SK-N-SH (cell line): ENCODE measurements at regions not wholly inside any gene's neighbourhood (a gene's known extent, or its start where the extent isn't known, plus 50 kb on each side); places are given as distances from the start of the nearest gene placed in this dataset.

Experiments used
- CTCF ChIA-PET: fragments of 300-600, 350-600 bp; formaldehyde crosslinking; extraction: SDS; loops from one replicate; lab custom pipeline; 2021; lab: Yijun Ruan, JAX
- POLR2A ChIA-PET: fragments of 350-600 bp; sonication (Branson Sonifier 250); formaldehyde crosslinking; extraction: SDS; loops from one replicate; lab custom pipeline; 2020; ENCODE audit warnings: antibody characterized with exemption, inconsistent platforms; lab: Yijun Ruan, JAX
- DNase-seq: peaks from one replicate; pipeline ENCODE4 v3.0.0; 2012
- H2AFZ ChIP-seq: fragments of 200-600 bp; sonication (generic); 2 replicates; pipeline ENCODE4 v1.8.1; 2016; ENCODE audit warnings: antibody characterized with exemption, mild to moderate bottlenecking, low read depth
- H3F3A ChIP-seq: fragments of 200-600 bp; sonication (generic); replicated peaks from 2 replicates; pipeline ENCODE3; 2016; ENCODE audit warnings: antibody characterized with exemption, mild to moderate bottlenecking; ENCODE audit not compliant: insufficient read depth
- H3K27ac ChIP-seq, 2 experiments: fragments of 200-500 bp in 1 of 2; fragments of 200-600 bp in 1 of 2; sonication (Bioruptor generic) in 1 of 2; sonication (generic), shearing (Covaris generic) in 1 of 2; 2 replicates each; pipeline versions ENCODE4 v1.5.1 to v1.6.1; 2014 to 2016; ENCODE audit warnings: low read depth in 2 of 2, inconsistent platforms in 1 of 2, low read length in 1 of 2, mild to moderate bottlenecking in 1 of 2, mixed read lengths in 1 of 2
- H3K27me3 ChIP-seq: fragments of 200-600 bp; sonication (generic), shearing (Covaris generic); 2 replicates; pipeline ENCODE4 v1.6.1; 2016; ENCODE audit warnings: mixed run types; ENCODE audit not compliant: insufficient read depth
- H3K36me3 ChIP-seq, 2 experiments: fragments of 200-500 bp in 1 of 2; fragments of 200-600 bp in 1 of 2; sonication (Bioruptor generic) in 1 of 2; sonication (generic) in 1 of 2; replicated peaks in 1 of 2; 2 replicates each; pipeline versions ENCODE3 to v1.5.1; 2014 to 2016; ENCODE audit warnings: low read length in 1 of 2, mild to moderate bottlenecking in 1 of 2; ENCODE audit not compliant: insufficient read depth in 2 of 2, control insufficient read depth in 1 of 2
- H3K4me1 ChIP-seq, 2 experiments: fragments of 200-500 bp in 1 of 2; fragments of 200-600 bp in 1 of 2; sonication (Bioruptor generic) in 1 of 2; sonication (generic), shearing (Covaris generic) in 1 of 2; 2 replicates each; pipeline versions ENCODE4 v1.5.1 to v1.6.1; 2014 to 2016; ENCODE audit warnings: low read depth in 1 of 2, low read length in 1 of 2, mixed run types in 1 of 2; ENCODE audit not compliant: insufficient read depth in 2 of 2, control insufficient read depth in 1 of 2
- H3K4me2 ChIP-seq: fragments of 200-600 bp; sonication (generic), shearing (Covaris generic); 2 replicates; pipeline ENCODE4 v1.6.1; 2017; ENCODE audit warnings: mixed run types
- H3K4me3 ChIP-seq, 2 experiments: fragments of 200-500 bp in 1 of 2; fragments of 200-600 bp in 1 of 2; sonication (Bioruptor generic) in 1 of 2; sonication (generic), shearing (Covaris generic) in 1 of 2; 2 replicates each; pipeline versions ENCODE4 v1.5.1 to v1.8.1; 2014 to 2016; ENCODE audit warnings: low read depth in 2 of 2, inconsistent platforms in 1 of 2, low read length in 1 of 2, mild to moderate bottlenecking in 1 of 2, mixed read lengths in 1 of 2, moderate library complexity in 1 of 2
- H3K79me2 ChIP-seq: fragments of 200-600 bp; sonication (generic); 2 replicates; pipeline ENCODE4 v1.8.1; 2017; ENCODE audit warnings: mild to moderate bottlenecking; ENCODE audit not compliant: insufficient read depth
- H3K9ac ChIP-seq: fragments of 200-600 bp; sonication (generic); 2 replicates; pipeline ENCODE4 v1.6.1; 2017; ENCODE audit warnings: mixed run types
- H3K9me2 ChIP-seq: fragments of 200-600 bp; sonication (generic); 2 replicates; pipeline ENCODE4 v1.6.1; 2017; ENCODE audit warnings: mixed run types
- H3K9me3 ChIP-seq: fragments of 200-600 bp; sonication (generic); 2 replicates; pipeline ENCODE4 v1.6.1; 2017; ENCODE audit warnings: mixed run types, mild to moderate bottlenecking, moderate library complexity
- H4K20me1 ChIP-seq: fragments of 200-600 bp; sonication (generic); 2 replicates; pipeline ENCODE4 v1.6.1; 2017; ENCODE audit warnings: mild to moderate bottlenecking, mixed run types; ENCODE audit not compliant: insufficient read depth
- CHD2 ChIP-seq: fragments of 150-350 bp; IDR thresholded peaks from 2 replicates; pipeline ENCODE4 v1.6.1; 2018; ENCODE audit warnings: low read length; ENCODE audit not compliant: partially characterized antibody
- ELF1 ChIP-seq: IDR thresholded peaks from 2 replicates; pipeline ENCODE4 v1.4.0; 2012
- EP300 ChIP-seq, 2 experiments: IDR thresholded peaks; 2 replicates each; pipeline versions ENCODE4 v1.4.0 to v1.6.1; 2012; ENCODE audit warnings: borderline replicate concordance in 1 of 2, low read depth in 1 of 2, low read length in 1 of 2
- FOSL2 ChIP-seq: IDR thresholded peaks from 2 replicates; pipeline ENCODE4 v1.4.0; 2012; ENCODE audit warnings: low read depth, mild to moderate bottlenecking, moderate library complexity, borderline replicate concordance
- FOXJ3 ChIP-seq: sonication (generic); formaldehyde crosslinking; IDR thresholded peaks from 2 replicates; pipeline ENCODE4 v1.5.1; 2020; ENCODE audit warnings: mild to moderate bottlenecking, missing genetic modification reagents
- FOXM1 ChIP-seq: IDR thresholded peaks from 2 replicates; pipeline ENCODE4 v1.4.0; 2012; ENCODE audit warnings: low read depth, mild to moderate bottlenecking
- JUND ChIP-seq: IDR thresholded peaks from 2 replicates; pipeline ENCODE4 v1.4.0; 2012
- MEF2A ChIP-seq: IDR thresholded peaks from 2 replicates; pipeline ENCODE4 v1.4.0; 2012; ENCODE audit warnings: low read depth, borderline replicate concordance
- MXI1 ChIP-seq: IDR thresholded peaks from 2 replicates; pipeline ENCODE4 v1.6.1; 2012; ENCODE audit warnings: mild to moderate bottlenecking, low read depth, low read length, improper control_type of control experiment
- NFIC ChIP-seq: IDR thresholded peaks from 2 replicates; pipeline ENCODE4 v1.4.0; 2012; ENCODE audit warnings: borderline replicate concordance
- POLR2AphosphoS5 ChIP-seq: IDR thresholded peaks from 2 replicates; pipeline ENCODE4 v1.6.1; 2012; ENCODE audit warnings: low read depth, low read length
- SIN3A ChIP-seq: IDR thresholded peaks from 2 replicates; pipeline ENCODE4 v1.6.1; 2012; ENCODE audit warnings: low read depth, mild to moderate bottlenecking, low read length, moderate library complexity, borderline replicate concordance
- TCF12 ChIP-seq: IDR thresholded peaks from 2 replicates; pipeline ENCODE4 v1.4.0; 2012
- TEAD4 ChIP-seq: IDR thresholded peaks from 2 replicates; pipeline ENCODE4 v1.4.0; 2012; ENCODE audit warnings: mild to moderate bottlenecking, borderline replicate concordance; ENCODE audit not compliant: insufficient read depth
- USF1 ChIP-seq: IDR thresholded peaks from 2 replicates; pipeline ENCODE4 v1.4.0; 2012; ENCODE audit warnings: low read depth, borderline replicate concordance
- YY1 ChIP-seq: IDR thresholded peaks from 2 replicates; pipeline ENCODE4 v1.4.0; 2012; ENCODE audit warnings: low read depth, mild to moderate bottlenecking
- WGBS: methylation state at CpG from one replicate; pipeline ENCODE4 v1.1.6; 2017; ENCODE audit warnings: low lambda C conversion rate; 5-methylcytosine and 5-hydroxymethylcytosine counted together
- TF ChIP-seq, protein P1 (sequence below): IDR thresholded peaks from 2 replicates; pipeline ENCODE4 v1.4.0; 2012; ENCODE audit warnings: low read depth, borderline replicate concordance
- TF ChIP-seq, protein P2 (sequence below): IDR thresholded peaks from 2 replicates; pipeline ENCODE4 v1.4.0; 2012; ENCODE audit warnings: low read depth
- TF ChIP-seq, protein P3 (sequence below): IDR thresholded peaks from 2 replicates; pipeline ENCODE4; 2012

GRCh38 chr10:55476129-55476528 is 675.1 kb upstream of the PCDH15 start:
- ChIA-PET POLR2A (no interaction called here), CTCF (no interaction called here)
- WGBS, result 19% methylated on average over 1 of the region's 1 CpG
- TF ChIP-seq JUND, result peak; percentile 87
- TF ChIP-seq MXI1, result no peak
- TF ChIP-seq FOXJ3 (CRISPR knock-in tag), result no peak
- TF ChIP-seq TCF12, result peak; percentile 88
- peak; percentile 41; the same call in 1 of the 2 replicates for TF ChIP-seq POLR2AphosphoS5
- peak; percentile 66; the same call in 1 of the 2 replicates for TF ChIP-seq NFIC
- TF ChIP-seq EP300 (IDR thresholded peaks at IDR 0.05; ENCODE audit: borderline replicate concordance in 1 of 2, low read depth in 1 of 2, low read length in 1 of 2), result peak in 1 of 2 experiments; percentile 78; a peak in 1 of 4 replicates
- no peak for TF ChIP-seq SIN3A
- no peak for TF ChIP-seq CHD2
- TF ChIP-seq MEF2A, result no peak
- TF ChIP-seq FOXM1, result 0 out of 2 replicates have a peak, but pooled peaks have one; percentile 31
- no peak for TF ChIP-seq ELF1
- TF ChIP-seq, protein P1, sequence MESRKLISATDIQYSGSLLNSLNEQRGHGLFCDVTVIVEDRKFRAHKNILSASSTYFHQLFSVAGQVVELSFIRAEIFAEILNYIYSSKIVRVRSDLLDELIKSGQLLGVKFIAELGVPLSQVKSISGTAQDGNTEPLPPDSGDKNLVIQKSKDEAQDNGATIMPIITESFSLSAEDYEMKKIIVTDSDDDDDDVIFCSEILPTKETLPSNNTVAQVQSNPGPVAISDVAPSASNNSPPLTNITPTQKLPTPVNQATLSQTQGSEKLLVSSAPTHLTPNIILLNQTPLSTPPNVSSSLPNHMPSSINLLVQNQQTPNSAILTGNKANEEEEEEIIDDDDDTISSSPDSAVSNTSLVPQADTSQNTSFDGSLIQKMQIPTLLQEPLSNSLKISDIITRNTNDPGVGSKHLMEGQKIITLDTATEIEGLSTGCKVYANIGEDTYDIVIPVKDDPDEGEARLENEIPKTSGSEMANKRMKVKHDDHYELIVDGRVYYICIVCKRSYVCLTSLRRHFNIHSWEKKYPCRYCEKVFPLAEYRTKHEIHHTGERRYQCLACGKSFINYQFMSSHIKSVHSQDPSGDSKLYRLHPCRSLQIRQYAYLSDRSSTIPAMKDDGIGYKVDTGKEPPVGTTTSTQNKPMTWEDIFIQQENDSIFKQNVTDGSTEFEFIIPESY, result no peak
- no peak for TF ChIP-seq USF1
- no peak for TF ChIP-seq YY1
- TF ChIP-seq FOSL2, result peak; percentile 80
- TF ChIP-seq, protein P2, sequence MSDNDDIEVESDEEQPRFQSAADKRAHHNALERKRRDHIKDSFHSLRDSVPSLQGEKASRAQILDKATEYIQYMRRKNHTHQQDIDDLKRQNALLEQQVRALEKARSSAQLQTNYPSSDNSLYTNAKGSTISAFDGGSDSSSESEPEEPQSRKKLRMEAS, result no peak
- TF ChIP-seq, protein P3, sequence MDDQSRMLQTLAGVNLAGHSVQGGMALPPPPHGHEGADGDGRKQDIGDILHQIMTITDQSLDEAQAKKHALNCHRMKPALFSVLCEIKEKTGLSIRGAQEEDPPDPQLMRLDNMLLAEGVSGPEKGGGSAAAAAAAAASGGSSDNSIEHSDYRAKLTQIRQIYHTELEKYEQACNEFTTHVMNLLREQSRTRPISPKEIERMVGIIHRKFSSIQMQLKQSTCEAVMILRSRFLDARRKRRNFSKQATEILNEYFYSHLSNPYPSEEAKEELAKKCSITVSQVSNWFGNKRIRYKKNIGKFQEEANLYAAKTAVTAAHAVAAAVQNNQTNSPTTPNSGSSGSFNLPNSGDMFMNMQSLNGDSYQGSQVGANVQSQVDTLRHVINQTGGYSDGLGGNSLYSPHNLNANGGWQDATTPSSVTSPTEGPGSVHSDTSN, result peak; percentile 89
- TF ChIP-seq TEAD4, result peak; percentile 68
- no peak for DNase-seq
- no peaks in the 10 kb centered on the region for H3K9me2 ChIP-seq
- no peak overlapping the region for H3K4me3 ChIP-seq
- H3K27ac ChIP-seq, result peak overlapping the region in 1 of 2 experiments; percentile 51; a peak in 3 of 4 replicates
- no peaks in the 10 kb centered on the region for H4K20me1 ChIP-seq
- H3K79me2 ChIP-seq, result no peaks in the 10 kb centered on the region
- H2AFZ ChIP-seq, result no peak overlapping the region
- peaks cover 8% of the 10 kb centered on the region for H3F3A ChIP-seq
- H3K36me3 ChIP-seq, result no peaks in the 10 kb centered on the region
- no peak overlapping the region for H3K9ac ChIP-seq
- H3K9me3 ChIP-seq, result peaks cover 3% of the 10 kb centered on the region; the same call in 1 of the 2 replicates
- no peaks in the 10 kb centered on the region for H3K27me3 ChIP-seq
- no peaks in the 10 kb centered on the region; a peak in 1 of 4 replicates for H3K4me1 ChIP-seq
- no peak overlapping the region for H3K4me2 ChIP-seq
